Breast epithelium (tissue), 4 donors: ENCODE measurements at regions not wholly inside any gene's neighbourhood (a gene's known extent, or its start where the extent isn't known, plus 50 kb on each side); places are given as distances from the start of the nearest gene placed in this dataset.

Source experiments
- DNase-seq, 2 donors: peaks; one replicate each; pipeline ENCODE4 v3.0.0-alpha.2; 2019; ENCODE audit warnings: low spot score in 2 of 2
- H3K27ac ChIP-seq, 2 donors: fragments of 200-600 bp; sonication (generic) in 1 of 2; one replicate each; pipeline ENCODE4 v1.5.1; 2016 to 2019; ENCODE audit warnings: mild to moderate bottlenecking in 1 of 2
- H3K27me3 ChIP-seq, 2 donors: fragments of 200-600 bp; sonication (generic) in 1 of 2; one replicate each; pipeline versions ENCODE4 v1.5.1 to v1.6.0; 2017 to 2019; ENCODE audit warnings: control low read depth in 1 of 2, mild to moderate bottlenecking in 1 of 2
- H3K36me3 ChIP-seq: fragments of 200-600 bp; one replicate; pipeline ENCODE4 v1.5.1; 2019
- H3K4me1 ChIP-seq, 2 donors: fragments of 200-600 bp; sonication (generic); one replicate each; pipeline ENCODE4 v1.5.1; 2016 to 2019; ENCODE audit warnings: control low read depth in 1 of 2
- H3K4me3 ChIP-seq, 3 donors: fragments of 200-600 bp; sonication (generic); 1 replicate in 2 of 3; 2 replicates in 1 of 3; pipeline ENCODE4 v1.5.1; 2016 to 2019; ENCODE audit warnings: mild to moderate bottlenecking in 3 of 3, moderate library complexity in 2 of 3
- H3K9me3 ChIP-seq, 2 donors: fragments of 200-600 bp; sonication (generic) in 1 of 2; one replicate each; pipeline ENCODE4 v1.5.1; 2016 to 2019; ENCODE audit warnings: control low read depth in 1 of 2
- POLR2A ChIP-seq: fragments of 450-650 bp; IDR thresholded peaks from one replicate; pipeline ENCODE4 v1.6.1; 2016; ENCODE audit warnings: antibody characterized with exemption, mild to moderate bottlenecking, moderate library complexity
- POLR2AphosphoS5 ChIP-seq, 3 donors: sonication (generic); formaldehyde crosslinking; IDR thresholded peaks; one replicate each; pipeline ENCODE4 v1.6.1; 2017; ENCODE audit warnings: antibody characterized with exemption in 3 of 3
- intact Hi-C: fragments of 100-400 bp; cut with DNase I; formaldehyde crosslinking; loops from one replicate; pipeline ENCODE4 v1.15.1; 2023; ENCODE audit warnings: low total_unique reads
- TF ChIP-seq, protein P1 (sequence below), 3 donors: fragments of 450-650 bp; IDR thresholded peaks; one replicate each; pipeline ENCODE4 v1.5.1; 2016 to 2017; ENCODE audit warnings: antibody characterized with exemption in 3 of 3, mild to moderate bottlenecking in 3 of 3, moderate library complexity in 3 of 3

DNA sequence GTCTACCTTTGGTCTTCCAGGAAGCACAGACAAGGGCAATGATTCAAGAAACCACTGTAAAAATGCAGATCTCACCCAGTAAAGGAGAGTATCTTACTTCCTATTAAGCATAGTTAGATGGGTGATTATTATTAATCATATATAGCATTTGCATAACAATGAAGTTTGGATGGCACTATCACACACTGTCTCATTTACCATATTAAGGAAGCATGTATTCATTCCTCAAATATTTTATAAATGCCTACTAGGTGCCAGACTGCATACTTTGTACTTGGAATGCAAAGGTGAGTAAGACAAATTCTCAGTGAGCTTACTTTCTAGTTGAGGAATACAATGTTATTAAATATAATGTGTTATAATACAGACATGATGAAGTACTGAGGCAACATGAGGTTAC is 53.9 kb upstream of the SKAP2 start:
- intact Hi-C loops = no loop called here
- TF ChIP-seq, protein P1, sequence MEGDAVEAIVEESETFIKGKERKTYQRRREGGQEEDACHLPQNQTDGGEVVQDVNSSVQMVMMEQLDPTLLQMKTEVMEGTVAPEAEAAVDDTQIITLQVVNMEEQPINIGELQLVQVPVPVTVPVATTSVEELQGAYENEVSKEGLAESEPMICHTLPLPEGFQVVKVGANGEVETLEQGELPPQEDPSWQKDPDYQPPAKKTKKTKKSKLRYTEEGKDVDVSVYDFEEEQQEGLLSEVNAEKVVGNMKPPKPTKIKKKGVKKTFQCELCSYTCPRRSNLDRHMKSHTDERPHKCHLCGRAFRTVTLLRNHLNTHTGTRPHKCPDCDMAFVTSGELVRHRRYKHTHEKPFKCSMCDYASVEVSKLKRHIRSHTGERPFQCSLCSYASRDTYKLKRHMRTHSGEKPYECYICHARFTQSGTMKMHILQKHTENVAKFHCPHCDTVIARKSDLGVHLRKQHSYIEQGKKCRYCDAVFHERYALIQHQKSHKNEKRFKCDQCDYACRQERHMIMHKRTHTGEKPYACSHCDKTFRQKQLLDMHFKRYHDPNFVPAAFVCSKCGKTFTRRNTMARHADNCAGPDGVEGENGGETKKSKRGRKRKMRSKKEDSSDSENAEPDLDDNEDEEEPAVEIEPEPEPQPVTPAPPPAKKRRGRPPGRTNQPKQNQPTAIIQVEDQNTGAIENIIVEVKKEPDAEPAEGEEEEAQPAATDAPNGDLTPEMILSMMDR (IDR thresholded peaks at IDR 0.05) = no peak
- TF ChIP-seq POLR2AphosphoS5 (IDR thresholded peaks at IDR 0.05) (no peak), POLR2A (no peak)
- DNase-seq = no peak
- Histone ChIP-seq H3K27ac (no peak overlapping the region), H3K4me3 (no peak overlapping the region), H3K27me3 (no peaks in the 10 kb centered on the region), H3K36me3 (no peaks in the 10 kb centered on the region), H3K9me3 (no peaks in the 10 kb centered on the region), H3K4me1 (no peaks in the 10 kb centered on the region)

DNA sequence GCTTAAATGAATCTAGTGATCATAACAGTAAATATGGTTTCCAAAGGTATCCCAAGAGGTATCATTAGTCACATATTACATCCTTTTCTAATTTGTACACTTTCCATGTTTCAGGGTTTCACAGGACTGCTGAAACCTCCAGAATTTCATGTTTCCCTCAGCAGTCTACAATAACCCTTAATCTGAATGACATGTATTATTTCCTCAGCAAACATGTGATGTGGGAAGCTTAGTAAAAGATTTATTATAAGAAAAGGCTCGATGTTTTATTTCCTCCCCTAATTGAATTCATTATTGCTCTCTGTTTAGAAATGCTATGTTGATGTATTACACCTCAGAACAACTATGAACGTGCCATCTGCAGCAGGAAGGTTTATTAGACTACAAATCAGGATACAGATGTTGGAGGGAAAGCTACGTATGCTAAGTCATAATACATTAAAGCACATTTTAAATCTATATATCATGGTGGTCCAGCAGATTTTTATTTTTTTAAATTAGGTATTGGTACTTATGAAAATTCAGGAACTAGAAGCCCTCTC is 52.5 kb upstream of the SKAP2 start:
- Histone ChIP-seq H3K9me3 (no peaks in the 10 kb centered on the region), H3K4me3 (no peak overlapping the region), H3K27me3 (no peaks in the 10 kb centered on the region), H3K27ac (no peak overlapping the region), H3K36me3 (no peaks in the 10 kb centered on the region), H3K4me1 (no peaks in the 10 kb centered on the region)
- no peak for DNase-seq
- intact Hi-C loops = no loop called here
- TF ChIP-seq POLR2A (no peak), POLR2AphosphoS5 (IDR thresholded peaks at IDR 0.05) (no peak)
- TF ChIP-seq, protein P1 (IDR thresholded peaks at IDR 0.05) = no peak

DNA sequence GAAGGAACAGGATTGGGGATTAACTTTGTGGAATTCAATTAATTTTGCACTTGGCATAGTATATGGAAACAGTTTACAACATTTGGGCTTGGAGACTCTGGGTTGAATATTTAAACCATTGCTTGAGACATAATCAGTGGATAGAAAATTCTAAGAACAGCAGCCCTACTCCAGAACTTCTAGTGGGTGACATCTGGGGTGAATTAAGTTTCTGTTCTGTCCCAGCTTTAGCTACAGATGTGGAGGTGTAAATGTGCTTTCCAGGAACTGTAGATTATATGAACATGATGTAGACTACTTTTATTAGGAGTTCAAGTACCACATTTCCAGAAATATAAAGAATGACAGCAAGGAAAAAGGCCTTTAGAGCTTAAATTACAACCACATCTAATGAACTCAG is 51.9 kb upstream of the SKAP2 start:
- TF ChIP-seq, protein P1 (IDR thresholded peaks at IDR 0.05) = no peak
- TF ChIP-seq POLR2AphosphoS5 (IDR thresholded peaks at IDR 0.05) (no peak), POLR2A (no peak)
- Histone ChIP-seq H3K9me3 (no peaks in the 10 kb centered on the region), H3K4me3 (no peak overlapping the region), H3K27me3 (no peaks in the 10 kb centered on the region), H3K36me3 (no peaks in the 10 kb centered on the region), H3K4me1 (no peaks in the 10 kb centered on the region), H3K27ac (no peak overlapping the region)
- intact Hi-C loops = no loop called here
- no peak for DNase-seq
